ENCODE measurements at regions not wholly inside any gene's neighbourhood (a gene's known extent, or its start where the extent isn't known, plus 50 kb on each side); places are given as distances from the start of the nearest gene placed in this dataset.

DNA sequence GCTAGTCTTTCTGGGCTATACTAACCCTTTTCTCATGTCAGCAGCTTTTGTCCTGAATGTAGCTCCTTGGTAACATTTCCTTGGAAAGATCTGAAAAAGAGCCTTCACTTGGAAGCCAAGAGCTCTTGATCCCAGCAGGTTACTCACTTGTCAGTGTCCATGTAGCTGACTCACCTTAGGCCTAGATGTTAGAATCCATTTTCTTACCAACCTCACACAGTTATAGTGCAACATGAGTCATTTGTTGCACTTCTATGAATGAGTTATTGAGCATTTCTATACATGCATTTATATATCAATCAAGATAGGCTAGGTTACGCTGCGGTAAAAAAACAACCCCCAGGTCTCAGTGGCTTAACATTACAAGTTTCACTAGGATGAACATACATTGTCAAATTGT, 106.8 kb upstream of the SLC7A14 start:
- ChIA-PET POLR2A (no interaction called here), CTCF (interaction anchor here (0.6 kb wide), 1 partner anchor 11 kb away, joined by 3 read pairs; no protein-coding TSS in a partner anchor)
- Mint-ChIP-seq H3K27me3 (peaks cover 7% of the 10 kb centered on the region), H3K4me3 (no peak overlapping the region), H3K9me3 (ENCODE audit: insufficient read depth) (no peaks in the 10 kb centered on the region), H3K27ac (no peak overlapping the region), H3K4me1 (no peaks in the 10 kb centered on the region)
- Histone ChIP-seq H4K20me1 (ENCODE audit: control insufficient read depth, insufficient read depth, low read length, poor library complexity, severe bottlenecking) (no peaks in the 10 kb centered on the region), H3K4me3 (ENCODE audit: control extremely low read depth in 1 of 5, extremely low read depth in 1 of 5, insufficient read depth in 1 of 5, low read depth in 2 of 5, low read length in 4 of 5) (no peak overlapping the region), H3K36me3 (replicated peaks in 1 of 2; ENCODE audit: control extremely low read depth in 1 of 2, control insufficient read depth in 1 of 2, extremely low read depth in 1 of 2, insufficient read depth in 2 of 2, low read length in 1 of 2) (no peaks in the 10 kb centered on the region), H2AFZ (ENCODE audit: insufficient read depth, low read depth, low read length, poor library complexity, severe bottlenecking) (no peak overlapping the region), H3K9me3 (ENCODE audit: control extremely low read depth in 1 of 3, control insufficient read depth in 2 of 3, insufficient read depth in 1 of 3, low read length in 2 of 3) (no peaks in the 10 kb centered on the region), H3K4me1 (ENCODE audit: control insufficient read depth in 2 of 2, insufficient read depth in 2 of 2, low read length in 2 of 2) (no peaks in the 10 kb centered on the region), H3K4me2 (replicated peaks; ENCODE audit: low read depth, low read length, poor library complexity, severe bottlenecking) (no peak overlapping the region), H3K79me2 (ENCODE audit: control insufficient read depth, insufficient read depth, low read length) (no peaks in the 10 kb centered on the region), H3K27ac (ENCODE audit: low read length in 2 of 2) (no peak overlapping the region), H3K9ac (ENCODE audit: low read length) (no peak overlapping the region), H3K27me3 (replicated peaks in 1 of 4; ENCODE audit: control extremely low read depth in 1 of 4, control insufficient read depth in 3 of 4, insufficient read depth in 4 of 4, low read length in 3 of 4) (no peaks in the 10 kb centered on the region)
- intact Hi-C loops (cut with micrococcal nuclease): no loop called here
- no CpG with 5 or more reads among the region's 2 CpGs for WGBS (ENCODE audit: insufficient coverage)
- ATAC-seq (ENCODE audit: low read depth) (no peak), DNase-seq (no peak)
- TF ChIP-seq, protein P1, sequence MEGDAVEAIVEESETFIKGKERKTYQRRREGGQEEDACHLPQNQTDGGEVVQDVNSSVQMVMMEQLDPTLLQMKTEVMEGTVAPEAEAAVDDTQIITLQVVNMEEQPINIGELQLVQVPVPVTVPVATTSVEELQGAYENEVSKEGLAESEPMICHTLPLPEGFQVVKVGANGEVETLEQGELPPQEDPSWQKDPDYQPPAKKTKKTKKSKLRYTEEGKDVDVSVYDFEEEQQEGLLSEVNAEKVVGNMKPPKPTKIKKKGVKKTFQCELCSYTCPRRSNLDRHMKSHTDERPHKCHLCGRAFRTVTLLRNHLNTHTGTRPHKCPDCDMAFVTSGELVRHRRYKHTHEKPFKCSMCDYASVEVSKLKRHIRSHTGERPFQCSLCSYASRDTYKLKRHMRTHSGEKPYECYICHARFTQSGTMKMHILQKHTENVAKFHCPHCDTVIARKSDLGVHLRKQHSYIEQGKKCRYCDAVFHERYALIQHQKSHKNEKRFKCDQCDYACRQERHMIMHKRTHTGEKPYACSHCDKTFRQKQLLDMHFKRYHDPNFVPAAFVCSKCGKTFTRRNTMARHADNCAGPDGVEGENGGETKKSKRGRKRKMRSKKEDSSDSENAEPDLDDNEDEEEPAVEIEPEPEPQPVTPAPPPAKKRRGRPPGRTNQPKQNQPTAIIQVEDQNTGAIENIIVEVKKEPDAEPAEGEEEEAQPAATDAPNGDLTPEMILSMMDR (IDR thresholded peaks at IDR 0.05): no peak

DNA sequence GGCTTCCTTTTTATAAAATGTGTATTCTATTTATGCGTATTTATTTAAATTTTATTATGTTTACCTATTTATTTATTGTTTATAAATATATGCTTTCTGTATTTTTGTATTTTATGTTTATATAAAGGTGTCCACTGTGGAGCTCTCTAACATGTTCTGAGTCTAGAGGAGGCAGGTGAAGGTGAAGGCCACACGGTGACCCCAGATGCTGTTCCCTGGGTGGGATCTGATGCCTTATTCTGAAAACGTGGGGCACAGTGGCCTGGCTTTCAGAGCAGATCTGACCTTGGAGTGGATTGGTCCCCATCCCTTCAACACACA, 104.7 kb upstream of the SLC7A14 start:
- no peak overlapping the region for H2AFZ ChIP-seq (ENCODE audit: insufficient read depth, low read depth, low read length, poor library complexity, severe bottlenecking)
- Mint-ChIP-seq H3K27me3 (peaks cover 7% of the 10 kb centered on the region), H3K4me3 (no peak overlapping the region), H3K9me3 (ENCODE audit: insufficient read depth) (no peaks in the 10 kb centered on the region), H3K4me1 (no peaks in the 10 kb centered on the region), H3K27ac (no peak overlapping the region)
- no peak overlapping the region for H3K4me3 ChIP-seq (ENCODE audit: control extremely low read depth in 1 of 5, extremely low read depth in 1 of 5, insufficient read depth in 1 of 5, low read depth in 2 of 5, low read length in 4 of 5)
- no peak overlapping the region for H3K9ac ChIP-seq (ENCODE audit: low read length)
- POLR2A ChIA-PET: no interaction called here
- H3K9me3 ChIP-seq (ENCODE audit: control extremely low read depth in 1 of 3, control insufficient read depth in 2 of 3, insufficient read depth in 1 of 3, low read length in 2 of 3): no peaks in the 10 kb centered on the region
- DNase-seq (no peak), ATAC-seq (ENCODE audit: low read depth) (no peak)
- no peaks in the 10 kb centered on the region for H3K4me1 ChIP-seq (ENCODE audit: control insufficient read depth in 2 of 2, insufficient read depth in 2 of 2, low read length in 2 of 2)
- H3K36me3 ChIP-seq (replicated peaks in 1 of 2; ENCODE audit: control extremely low read depth in 1 of 2, control insufficient read depth in 1 of 2, extremely low read depth in 1 of 2, insufficient read depth in 2 of 2, low read length in 1 of 2): no peaks in the 10 kb centered on the region
- intact Hi-C loops (cut with micrococcal nuclease): loop anchor here (1.0 kb wide), 1 partner anchor 380 kb away; no protein-coding TSS in a partner anchor
- H3K4me2 ChIP-seq (replicated peaks; ENCODE audit: low read depth, low read length, poor library complexity, severe bottlenecking): no peak overlapping the region
- H3K27ac ChIP-seq (ENCODE audit: low read length in 2 of 2): no peak overlapping the region
- H3K27me3 ChIP-seq (replicated peaks in 1 of 4; ENCODE audit: control extremely low read depth in 1 of 4, control insufficient read depth in 3 of 4, insufficient read depth in 4 of 4, low read length in 3 of 4): no peaks in the 10 kb centered on the region
- H3K79me2 ChIP-seq (ENCODE audit: control insufficient read depth, insufficient read depth, low read length): no peaks in the 10 kb centered on the region
- TF ChIP-seq EZH2 (IDR thresholded peaks at IDR 0.05; ENCODE audit: borderline replicate concordance, insufficient read depth, low read depth, low read length, poor library complexity, severe bottlenecking): no peak
- TF ChIP-seq, protein P1 (IDR thresholded peaks at IDR 0.05): no peak
- no peaks in the 10 kb centered on the region for H4K20me1 ChIP-seq (ENCODE audit: control insufficient read depth, insufficient read depth, low read length, poor library complexity, severe bottlenecking)
- CTCF ChIA-PET: interaction anchor here (1.3 kb wide), 1 partner anchor 277 kb away, joined by 9 read pairs; no protein-coding TSS in a partner anchor
- 83% methylated on average over 1 of the region's 3 CpGs for WGBS (ENCODE audit: insufficient coverage)
